H1 (cell line): ENCODE measurements at regions not wholly inside any gene's neighbourhood (a gene's known extent, or its start where the extent isn't known, plus 50 kb on each side); places are given as distances from the start of the nearest gene placed in this dataset.

Experiments
- CTCF ChIA-PET: fragments of 300-600 bp; sonication (Branson Sonifier 250); formaldehyde crosslinking; loops from one replicate; lab custom pipeline; 2021; ENCODE audit not compliant: partially characterized antibody; lab: Charles Lee
- POLR2A ChIA-PET: fragments of 300-600 bp; sonication (Branson Sonifier 250); formaldehyde crosslinking; loops from one replicate; lab custom pipeline; 2021; ENCODE audit warnings: inconsistent platforms; ENCODE audit not compliant: partially characterized antibody; lab: Charles Lee
- DNase-seq, 2 experiments: peaks; one replicate each; pipeline versions ENCODE4 v3.0.0 to v3.0.0-alpha.2; 2010 to 2022; ENCODE audit warnings: low spot score in 2 of 2, low read depth in 1 of 2, mixed read lengths in 1 of 2
- FAIRE-seq: peaks from 2 replicates; lab custom pipeline; 2011; peaks lifted over from hg19 to GRCh38; lab: Jason Lieb, UNC
- H2AFZ ChIP-seq: 2 replicates; pipeline ENCODE4 v1.8.1; 2012; ENCODE audit warnings: low read length, inconsistent platforms
- H2AK5ac ChIP-seq: 2 replicates; pipeline ENCODE4 v1.6.1; 2013; ENCODE audit warnings: low read depth, low read length
- H2BK120ac ChIP-seq: replicated peaks from 2 replicates; pipeline ENCODE3; 2013; ENCODE audit warnings: low read depth, low read length, inconsistent platforms
- H2BK12ac ChIP-seq: 2 replicates; pipeline ENCODE4 v1.6.1; 2013; ENCODE audit warnings: low read depth, low read length
- H2BK15ac ChIP-seq: 2 replicates; pipeline ENCODE4 v1.6.1; 2013; ENCODE audit warnings: low read length
- H2BK20ac ChIP-seq: 2 replicates; pipeline ENCODE4 v1.6.1; 2013; ENCODE audit warnings: low read length
- H2BK5ac ChIP-seq: 2 replicates; pipeline ENCODE4 v1.6.1; 2013; ENCODE audit warnings: low read depth, low read length
- H3K14ac ChIP-seq: 2 replicates; pipeline ENCODE4 v1.6.1; 2013; ENCODE audit warnings: inconsistent platforms; ENCODE audit not compliant: insufficient read length
- H3K18ac ChIP-seq: 2 replicates; pipeline ENCODE4 v1.6.1; 2013; ENCODE audit warnings: low read length; ENCODE audit errors: extremely low read depth
- H3K23ac ChIP-seq: 2 replicates; pipeline ENCODE4 v1.6.1; 2013; ENCODE audit warnings: inconsistent platforms; ENCODE audit not compliant: insufficient read length
- H3K23me2 ChIP-seq: 2 replicates; pipeline ENCODE4 v1.6.1; 2013; ENCODE audit warnings: low read depth, low read length
- H3K27ac ChIP-seq: 2 replicates; pipeline ENCODE4 v1.6.1; 2011; ENCODE audit warnings: low read depth, low read length, inconsistent platforms
- H3K27me3 ChIP-seq, 4 experiments: replicated peaks in 1 of 4; 1 replicate in 1 of 4; 2 replicates in 3 of 4; pipeline versions ENCODE4 v1.6.1 to v1.8.1; 2011 to 2013; ENCODE audit warnings: low read length in 3 of 4, mild to moderate bottlenecking in 3 of 4, inconsistent platforms in 2 of 4, mixed read lengths in 2 of 4, moderate library complexity in 1 of 4; ENCODE audit not compliant: control insufficient read depth in 3 of 4, insufficient read depth in 3 of 4; ENCODE audit errors: extremely low read depth in 1 of 4
- H3K36me3 ChIP-seq, 4 experiments: 2 replicates each; pipeline versions ENCODE4 v1.6.1 to v1.8.1; 2011 to 2013; ENCODE audit warnings: mild to moderate bottlenecking in 4 of 4, low read length in 3 of 4, moderate library complexity in 2 of 4, control low read depth in 1 of 4, inconsistent platforms in 1 of 4; ENCODE audit not compliant: insufficient read depth in 4 of 4, control insufficient read depth in 2 of 4
- H3K4ac ChIP-seq: replicated peaks from 2 replicates; pipeline ENCODE3; 2013; ENCODE audit warnings: low read length, low read depth, mixed read lengths, inconsistent platforms; ENCODE audit not compliant: insufficient read length
- H3K4me1 ChIP-seq, 4 experiments: replicated peaks in 1 of 4; 1 replicate in 1 of 4; 2 replicates in 3 of 4; pipeline versions ENCODE4 v1.6.1 to v1.8.1; 2011 to 2013; ENCODE audit warnings: low read length in 3 of 4, inconsistent platforms in 2 of 4, mixed read lengths in 1 of 4; ENCODE audit not compliant: insufficient read depth in 4 of 4, control insufficient read depth in 3 of 4
- H3K4me2 ChIP-seq, 2 experiments: 2 replicates each; pipeline versions ENCODE4 v1.6.1 to v1.8.1; 2011 to 2013; ENCODE audit warnings: low read depth in 2 of 2, low read length in 2 of 2, control low read depth in 1 of 2, inconsistent platforms in 1 of 2, mild to moderate bottlenecking in 1 of 2; ENCODE audit not compliant: insufficient read depth in 1 of 2
- H3K4me3 ChIP-seq, 4 experiments: fragments of 200-600, 300-600 bp in 1 of 4; sonication (generic), shearing (Covaris generic), sonication (Bioruptor Twin) in 1 of 4; 2 replicates each; pipeline versions ENCODE4 v1.5.1 to v1.8.1; 2011 to 2016; ENCODE audit warnings: low read length in 4 of 4, low read depth in 3 of 4, control low read depth in 2 of 4, inconsistent platforms in 2 of 4, mild to moderate bottlenecking in 2 of 4, mixed read lengths in 1 of 4, moderate library complexity in 1 of 4; ENCODE audit not compliant: insufficient read depth in 2 of 4; ENCODE audit errors: extremely low read depth in 1 of 4
- H3K56ac ChIP-seq: replicated peaks from 2 replicates; pipeline ENCODE3; 2013; ENCODE audit warnings: low read depth, mild to moderate bottlenecking, mixed read lengths, low read length, inconsistent platforms; ENCODE audit not compliant: insufficient read length
- H3K79me1 ChIP-seq: 2 replicates; pipeline ENCODE4 v1.6.1; 2013; ENCODE audit warnings: low read depth, low read length, control low read depth
- H3K79me2 ChIP-seq, 2 experiments: 2 replicates each; pipeline versions ENCODE4 v1.6.1 to v1.8.1; 2012 to 2013; ENCODE audit warnings: low read length in 2 of 2, mild to moderate bottlenecking in 2 of 2, inconsistent platforms in 1 of 2; ENCODE audit not compliant: insufficient read depth in 2 of 2, control insufficient read depth in 1 of 2
- H3K9ac ChIP-seq, 4 experiments: replicated peaks in 1 of 4; 1 replicate in 1 of 4; 2 replicates in 3 of 4; pipeline versions ENCODE4 v1.6.1 to v1.8.1; 2011 to 2013; ENCODE audit warnings: low read depth in 3 of 4, low read length in 3 of 4, control low read depth in 2 of 4, mild to moderate bottlenecking in 2 of 4, moderate library complexity in 2 of 4, inconsistent platforms in 1 of 4; ENCODE audit errors: extremely low read depth in 1 of 4
- H3K9me3 ChIP-seq, 2 experiments: 2 replicates each; pipeline versions ENCODE4 v1.6.1 to v1.8.1; 2012 to 2013; ENCODE audit warnings: mild to moderate bottlenecking in 2 of 2, moderate library complexity in 2 of 2, control low read depth in 1 of 2, inconsistent platforms in 1 of 2, low read depth in 1 of 2, low read length in 1 of 2, mixed read lengths in 1 of 2; ENCODE audit not compliant: insufficient read depth in 2 of 2
- H4K20me1 ChIP-seq, 2 experiments: replicated peaks in 1 of 2; 2 replicates each; pipeline versions ENCODE3 to v1.8.1; 2011 to 2013; ENCODE audit warnings: inconsistent platforms in 2 of 2, low read length in 2 of 2, mild to moderate bottlenecking in 1 of 2; ENCODE audit not compliant: insufficient read depth in 2 of 2, control insufficient read depth in 1 of 2
- H4K5ac ChIP-seq: 2 replicates; pipeline ENCODE4 v1.6.1; 2013; ENCODE audit warnings: low read length, low read depth, mixed read lengths, inconsistent platforms; ENCODE audit not compliant: insufficient read length
- H4K8ac ChIP-seq: 2 replicates; pipeline ENCODE4 v1.8.0; 2013; ENCODE audit warnings: mild to moderate bottlenecking, moderate library complexity, low read length, inconsistent platforms; ENCODE audit not compliant: insufficient read depth; ENCODE audit errors: extremely low read depth
- H4K91ac ChIP-seq: replicated peaks from 2 replicates; pipeline ENCODE3; 2013; ENCODE audit warnings: low read length, mixed read lengths, inconsistent platforms; ENCODE audit not compliant: insufficient read length
- BCL11A ChIP-seq, 2 experiments: IDR thresholded peaks; one replicate each; pipeline ENCODE4 v1.6.1; 2011; ENCODE audit warnings: low read depth in 2 of 2, low read length in 2 of 2, mild to moderate bottlenecking in 2 of 2
- CBX8 ChIP-seq: fragments of 300-800, 300-1000 bp; sonication (generic); IDR thresholded peaks from 2 replicates; pipeline ENCODE4 v1.7.1; 2016; ENCODE audit warnings: low read depth, low read length, borderline replicate concordance
- GABPA ChIP-seq: IDR thresholded peaks from 2 replicates; pipeline ENCODE4 v1.6.1; 2011; ENCODE audit warnings: mild to moderate bottlenecking, low read length, moderate library complexity, borderline replicate concordance; ENCODE audit not compliant: insufficient read depth
- GTF2F1 ChIP-seq: IDR thresholded peaks from 2 replicates; pipeline ENCODE4 v1.6.1; 2012; ENCODE audit warnings: low read depth, low read length, improper control_type of control experiment, borderline replicate concordance
- HDAC6 ChIP-seq: IDR thresholded peaks from one replicate; pipeline ENCODE4 v1.7.1; 2012; ENCODE audit warnings: low read depth, mild to moderate bottlenecking, inconsistent platforms, low read length, moderate library complexity
- JUN ChIP-seq: IDR thresholded peaks from 2 replicates; pipeline ENCODE4 v1.6.1; 2011; ENCODE audit warnings: low read depth, mild to moderate bottlenecking, improper control_type of control experiment, low read length
- JUND ChIP-seq: IDR thresholded peaks from 2 replicates; pipeline ENCODE4 v1.6.1; 2011; ENCODE audit warnings: mild to moderate bottlenecking, improper control_type of control experiment, low read length
- MAFK ChIP-seq: IDR thresholded peaks from 2 replicates; pipeline ENCODE4 v1.6.1; 2012; ENCODE audit warnings: low read depth, mild to moderate bottlenecking, improper control_type of control experiment, low read length
- NANOG ChIP-seq: IDR thresholded peaks from 2 replicates; pipeline ENCODE4 v1.6.1; 2011; ENCODE audit warnings: low read length, low read depth, mild to moderate bottlenecking, inconsistent platforms; ENCODE audit not compliant: insufficient read depth, poor library complexity, severe bottlenecking
- POLR2AphosphoS5 ChIP-seq: IDR thresholded peaks from 2 replicates; pipeline ENCODE4 v1.6.1; 2011; ENCODE audit warnings: low read depth, low read length
- POU5F1 ChIP-seq: IDR thresholded peaks from 2 replicates; pipeline ENCODE4 v1.6.1; 2011; ENCODE audit warnings: low read depth, mild to moderate bottlenecking, low read length, moderate library complexity
- SIN3A ChIP-seq, 2 experiments: IDR thresholded peaks in 1 of 2; conservative IDR thresholded peaks in 1 of 2; 2 replicates each; pipeline ENCODE4 v1.6.1; 2011 to 2012; ENCODE audit warnings: low read length in 2 of 2, improper control_type of control experiment in 1 of 2, low read depth in 1 of 2, mild to moderate bottlenecking in 1 of 2
- SIRT6 ChIP-seq: IDR thresholded peaks from one replicate; pipeline ENCODE4 v1.7.1; 2012; ENCODE audit warnings: low read length, inconsistent platforms
- SP4 ChIP-seq: IDR thresholded peaks from 2 replicates; pipeline ENCODE4 v1.6.1; 2012; ENCODE audit warnings: low read length, inconsistent platforms
- TAF7 ChIP-seq: optimal IDR thresholded peaks from 2 replicates; pipeline ENCODE3; 2011; ENCODE audit warnings: low read depth, mild to moderate bottlenecking, inconsistent platforms, low read length, moderate library complexity, borderline replicate concordance
- WGBS, 2 experiments: shearing (Covaris generic) in 1 of 2; methylation state at CpG; one replicate each; pipeline versions ENCODE4 v1.1.6 to v1.1.7; 2013 to 2015; ENCODE audit warnings: low lambda C conversion rate in 2 of 2, mixed read lengths in 2 of 2, inconsistent platforms in 1 of 2, low coverage in 1 of 2, missing lambda C conversion rate in 1 of 2; ENCODE audit not compliant: insufficient replicate concordance in 2 of 2, insufficient coverage in 1 of 2, insufficient read length in 1 of 2; ENCODE audit errors: extremely low coverage in 1 of 2, missing lambda C conversion rate in 1 of 2; 5-methylcytosine and 5-hydroxymethylcytosine counted together

- Histone ChIP-seq H2BK5ac (no peak overlapping the region), H2AFZ (no peak overlapping the region), H3K79me2 (peaks cover 0 to 39% of the 10 kb centered on the region in 2 experiments; a peak in 3 of 4 replicates), H3K36me3 (peaks cover 0 to 3% (median under 1%) of the 10 kb centered on the region in 4 experiments; a peak in 1 of 8 replicates), H3K4me3 (no peak overlapping the region), H3K23me2 (no peaks in the 10 kb centered on the region), H2BK120ac (no peak overlapping the region), H4K91ac (no peak overlapping the region), H3K79me1 (peaks cover 3% of the 10 kb centered on the region; the same call in 1 of the 2 replicates), H2BK12ac (no peak overlapping the region), H2BK20ac (no peak overlapping the region), H3K9ac (no peak overlapping the region), H3K27ac (no peak overlapping the region), H3K56ac (no peak overlapping the region), H4K5ac (no peak overlapping the region), H4K20me1 (peaks cover 4 to 5% of the 10 kb centered on the region in 2 experiments), H3K14ac (no peak overlapping the region), H2AK5ac (no peak overlapping the region), H2BK15ac (no peak overlapping the region), H3K4me1 (peaks cover 2 to 13% (median 9%) of the 10 kb centered on the region in 4 experiments), H3K18ac (peak overlapping the region; percentile 51; the same call in 1 of the 2 replicates), H3K23ac (no peak overlapping the region), H3K9me3 (peaks cover 0 to 6% of the 10 kb centered on the region in 2 experiments; a peak in 2 of 4 replicates), H3K4ac (no peak overlapping the region), H3K4me2 (no peak overlapping the region), H3K27me3 (no peaks in the 10 kb centered on the region), H4K8ac (no peak overlapping the region)
- ChIA-PET CTCF (interaction anchor here (1.2 to 1.5 kb wide), 3 partner anchors 12 to 17 kb away, joined by 3 read pairs; no protein-coding TSS in a partner anchor), POLR2A (interaction anchor here (0.8 to 1.3 kb wide), 2 partner anchors 12 to 196 kb away, joined by 3 read pairs; no protein-coding TSS in a partner anchor)
- FAIRE-seq (no peak), DNase-seq (no peak)
- WGBS, 2 experiments: 100% methylated on average over 1 of the region's 1 CpG; no CpG with 5 or more reads in 1 of the 2 experiments
- no peak for TF ChIP-seq JUND
- no peak for TF ChIP-seq HDAC6
- no peak for TF ChIP-seq SP4
- no peak for TF ChIP-seq SIN3A (conservative IDR thresholded peaks at IDR 0.05 in 1 of 2, IDR thresholded peaks at IDR 0.05 in 1 of 2; ENCODE audit: low read depth in 1 of 2, low read length in 2 of 2)
- no peak for TF ChIP-seq JUN
- no peak for TF ChIP-seq MAFK
- TF ChIP-seq GABPA: no peak
- no peak for TF ChIP-seq NANOG
- TF ChIP-seq POLR2AphosphoS5: no peak
- TF ChIP-seq SIRT6: no peak
- no peak for TF ChIP-seq TAF7
- no peak for TF ChIP-seq POU5F1
- TF ChIP-seq GTF2F1: no peak
- no peak for TF ChIP-seq CBX8
- TF ChIP-seq BCL11A (IDR thresholded peaks at IDR 0.05; ENCODE audit: low read depth in 2 of 2, low read length in 2 of 2): no peak
These were observed 97.8 kb downstream of the ELAPOR2 start for GRCh38 chr7:86961686-86962085.
